Activated CD4-positive, alpha-beta T cell treated with anti-CD3 and anti-CD28 coated beads for 48 hours (primary cell): ENCODE measurements at regions not wholly inside any gene's neighbourhood (a gene's known extent, or its start where the extent isn't known, plus 50 kb on each side); places are given as distances from the start of the nearest gene placed in this dataset.
"Not testable (repeated sequence)": the region's sequence is repeated elsewhere in the genome, so short reads cannot be mapped to it uniquely, and the experiment has no call there.

Experiments used
- DNase-seq: peaks from one replicate; pipeline ENCODE4 v3.0.0-alpha.2; 2020

DNA sequence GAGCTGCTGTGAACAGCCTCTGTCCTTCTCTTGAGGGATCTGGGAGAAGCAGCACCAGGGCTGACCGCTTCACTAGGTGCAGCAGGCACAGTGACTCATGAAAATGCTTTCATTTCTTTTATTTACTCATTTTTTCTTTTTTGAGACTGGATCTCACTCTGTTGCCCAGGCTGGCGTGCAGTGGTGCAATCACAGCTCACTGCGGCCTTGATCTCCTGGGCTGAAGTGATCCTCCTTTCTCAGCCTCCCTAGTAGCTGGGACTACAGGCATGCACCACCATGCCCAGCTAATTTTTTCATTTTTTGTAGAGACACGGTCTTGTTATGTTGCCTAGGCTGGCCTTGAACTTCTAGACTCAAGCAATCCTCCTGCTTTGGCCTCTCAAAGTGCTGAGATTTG, 216.8 kb upstream of the EEF2KMT start:
- no peak for DNase-seq

DNA sequence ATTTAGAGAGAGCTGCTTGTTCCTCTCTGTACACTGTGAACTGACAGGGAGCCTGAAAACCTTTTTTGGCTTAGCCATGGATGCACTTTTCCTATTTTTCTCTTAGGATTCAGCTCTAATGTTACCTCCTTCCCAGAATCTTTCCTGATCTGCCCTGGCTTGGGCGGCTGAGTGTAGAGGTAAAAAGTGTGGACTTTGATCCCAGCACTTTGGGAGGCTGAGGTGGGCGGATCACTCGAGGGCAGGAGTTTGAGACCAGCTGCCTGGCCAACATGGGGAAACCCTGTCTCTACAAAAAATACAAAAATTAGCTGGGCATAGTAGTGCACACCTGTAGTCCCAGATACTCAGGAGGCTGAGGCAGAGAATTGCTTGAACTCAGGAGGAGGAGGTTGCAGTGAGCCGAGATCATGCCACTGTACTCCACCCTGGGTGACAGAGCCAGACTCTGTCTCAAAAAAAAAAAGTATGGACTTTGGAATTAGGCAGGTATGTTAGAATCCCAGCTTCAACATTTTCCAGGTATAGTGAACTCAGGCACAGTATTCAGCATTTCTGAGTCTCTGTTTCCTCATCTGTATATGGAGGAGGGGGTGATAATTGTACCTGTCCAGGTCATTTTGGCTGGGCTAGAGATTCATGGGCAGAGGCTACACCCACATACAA, 212.5 kb upstream of the EEF2KMT start:
- DNase-seq = no peak

DNA sequence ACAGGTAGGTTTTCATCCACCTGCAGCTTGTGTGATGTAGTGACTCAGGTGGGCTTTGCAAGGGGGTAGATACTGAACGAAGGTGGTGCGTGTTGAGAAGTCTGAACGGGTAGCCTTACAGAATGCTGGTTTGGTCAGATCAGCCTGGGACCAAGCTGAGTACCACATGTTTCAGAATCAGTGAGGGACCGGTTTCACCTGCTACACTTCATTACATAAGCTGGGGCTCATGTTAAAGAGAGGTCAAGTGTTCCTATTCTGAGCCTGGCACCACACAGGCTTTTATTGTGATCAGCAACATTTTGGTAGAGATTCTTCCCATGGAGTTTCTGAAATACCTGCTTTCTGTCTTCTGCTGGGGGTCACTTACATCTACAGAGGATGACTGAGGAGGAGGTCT, 207.4 kb upstream of the EEF2KMT start:
- no peak for DNase-seq

DNA sequence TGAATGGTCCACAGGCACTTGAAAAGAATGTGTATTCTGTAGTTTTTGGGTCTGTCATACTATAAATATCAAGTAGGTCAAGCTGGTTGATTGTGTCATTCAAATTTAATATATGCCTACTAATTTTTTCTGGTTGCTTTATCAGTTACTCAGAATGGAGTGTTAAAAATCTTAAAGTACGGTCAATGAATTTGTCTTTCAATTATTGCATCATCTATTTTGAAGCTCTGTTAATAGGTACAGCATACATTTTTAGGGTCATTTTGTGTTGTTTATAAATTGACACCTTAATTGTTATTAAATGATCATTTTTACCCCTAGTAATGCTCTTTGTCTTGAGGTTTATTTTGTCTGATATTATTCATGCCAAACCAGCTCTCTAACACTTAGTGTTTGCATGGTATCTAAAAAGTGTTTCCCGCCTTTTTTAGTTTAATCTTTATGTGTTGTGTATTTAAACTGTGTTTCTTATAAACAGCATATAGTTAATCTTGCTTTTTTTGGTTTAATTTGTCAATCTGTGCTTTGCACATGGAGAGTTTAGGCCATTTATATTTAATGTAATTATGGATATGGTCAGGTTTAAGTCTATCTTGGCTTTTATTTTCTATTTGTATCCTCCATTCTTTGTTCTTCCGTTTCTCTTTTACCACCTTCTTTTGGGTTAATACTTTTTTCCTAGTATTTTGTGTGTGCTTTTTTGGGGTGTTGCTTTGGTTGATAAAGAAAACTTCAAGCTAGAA, 204.9 kb upstream of the EEF2KMT start:
- no peak for DNase-seq

DNA sequence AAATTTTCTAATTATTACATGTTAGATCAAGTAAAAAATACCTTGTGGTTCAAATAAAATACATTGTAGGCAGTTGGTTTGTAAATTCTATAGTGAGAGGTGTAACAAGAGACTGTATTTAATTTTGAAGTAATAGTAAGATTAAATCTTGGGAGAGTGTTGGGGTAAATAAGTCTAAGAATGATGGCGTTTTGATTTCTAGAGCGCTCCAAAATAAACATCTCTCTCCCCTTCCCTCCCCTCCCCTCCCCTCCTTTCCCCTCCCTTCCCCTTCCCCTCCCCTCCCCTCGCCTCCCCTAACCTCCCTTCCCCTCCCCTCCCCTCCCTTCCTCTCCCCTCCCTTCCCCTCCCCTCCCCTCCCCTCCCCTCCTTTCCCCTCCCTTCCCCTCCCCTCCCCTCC, 200.6 kb upstream of the EEF2KMT start:
- no peak for DNase-seq

DNA sequence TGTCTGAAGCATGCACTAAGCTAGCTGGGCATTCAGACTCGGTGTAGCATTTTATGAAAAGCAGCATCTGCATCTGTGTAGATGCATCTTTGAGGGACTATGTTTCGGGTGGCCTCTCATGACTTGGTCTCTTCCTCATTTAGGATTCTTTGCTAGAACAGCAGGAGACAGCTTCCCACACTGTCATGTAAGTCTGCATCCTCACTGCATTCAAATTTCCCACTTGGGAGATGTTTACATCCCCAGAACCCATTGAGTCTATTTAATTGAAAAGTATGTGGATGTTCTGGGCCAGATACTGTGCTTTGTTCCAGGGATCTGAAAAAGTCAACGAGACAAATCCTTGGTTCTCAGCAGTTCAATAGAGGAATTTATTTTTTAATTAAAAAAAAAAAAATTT, 198.6 kb upstream of the EEF2KMT start:
- no peak for DNase-seq

DNA sequence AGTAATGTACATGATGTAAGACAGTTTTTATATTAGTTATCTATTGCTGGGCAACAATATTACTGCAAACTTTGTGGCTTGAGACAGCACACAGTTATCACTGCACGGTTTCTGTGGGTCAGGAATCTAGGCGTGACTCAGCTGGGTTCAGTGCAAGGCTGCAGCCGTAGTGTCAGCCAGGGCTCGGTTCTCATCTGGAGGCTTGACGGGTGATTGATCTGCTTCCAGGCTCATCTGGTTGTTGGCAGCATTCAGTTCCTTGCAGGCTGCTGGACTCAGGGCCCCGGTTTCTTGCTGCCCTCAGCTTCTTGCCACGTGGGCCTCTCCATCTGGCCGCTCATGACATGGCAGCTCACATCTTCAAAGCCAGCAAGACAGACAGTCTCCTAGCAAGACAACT, 197.7 kb upstream of the EEF2KMT start:
- DNase-seq = not testable (repeated sequence)

DNA sequence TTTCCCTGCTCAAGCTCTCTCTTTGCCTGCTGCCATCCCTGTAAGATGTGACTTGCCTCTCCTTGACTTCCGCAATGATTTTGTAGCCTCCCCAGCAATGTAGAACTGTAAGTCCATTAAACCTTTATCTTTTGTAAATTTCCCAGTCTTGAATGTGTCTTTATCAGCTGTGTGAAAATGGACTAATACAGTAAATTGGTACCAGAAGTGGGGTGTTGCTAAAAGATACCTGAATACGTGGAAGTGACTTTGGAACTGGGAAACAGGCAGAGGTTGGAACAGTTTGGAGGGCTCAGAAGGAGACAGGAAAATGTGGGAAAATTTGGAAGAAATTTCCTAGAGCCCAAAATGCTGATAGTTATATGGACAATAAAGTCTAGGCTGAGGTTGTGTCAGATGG, 184.6 kb upstream of the EEF2KMT start:
- DNase-seq = not testable (repeated sequence)

DNA sequence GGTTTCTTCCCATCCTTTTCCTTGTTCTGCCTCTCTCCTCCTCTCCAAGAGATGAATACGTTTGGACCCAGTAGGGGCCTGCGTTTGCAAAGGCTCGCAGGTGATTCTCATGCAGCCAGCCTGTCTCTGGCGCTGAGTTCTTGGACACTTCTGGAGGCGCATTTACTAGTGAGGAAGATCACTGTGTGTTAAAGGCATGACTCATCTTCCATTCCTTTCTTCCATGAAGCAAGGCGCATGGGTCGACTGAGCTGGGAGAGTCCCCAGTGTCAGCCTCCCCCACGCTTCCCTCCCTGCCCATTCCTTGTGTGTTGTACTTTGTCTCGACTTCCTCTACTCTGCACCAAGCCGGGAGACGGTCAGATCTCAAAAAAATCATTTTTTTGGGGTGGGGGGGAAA, 159.9 kb upstream of the EEF2KMT start:
- DNase-seq = no peak

DNA sequence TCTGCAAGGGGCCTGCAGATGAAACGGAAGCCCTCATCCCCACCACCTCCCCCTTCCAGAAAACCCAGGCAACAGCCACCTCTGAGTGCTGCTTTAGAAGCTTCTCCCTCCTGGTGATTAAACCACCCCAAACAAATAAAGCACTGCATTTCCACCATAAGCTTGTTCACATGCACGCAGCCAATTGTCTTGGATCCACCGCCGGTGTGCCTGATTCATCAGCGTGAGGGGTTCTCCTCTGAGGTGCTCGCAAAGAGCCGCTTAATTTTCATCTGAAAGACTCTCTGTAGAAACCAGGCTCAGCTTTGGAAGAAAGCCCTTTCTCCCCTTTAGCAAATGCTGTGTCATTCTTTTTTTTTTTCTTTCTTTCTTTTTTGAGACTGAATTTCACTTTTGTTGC, 155.2 kb upstream of the EEF2KMT start:
- no peak for DNase-seq

DNA sequence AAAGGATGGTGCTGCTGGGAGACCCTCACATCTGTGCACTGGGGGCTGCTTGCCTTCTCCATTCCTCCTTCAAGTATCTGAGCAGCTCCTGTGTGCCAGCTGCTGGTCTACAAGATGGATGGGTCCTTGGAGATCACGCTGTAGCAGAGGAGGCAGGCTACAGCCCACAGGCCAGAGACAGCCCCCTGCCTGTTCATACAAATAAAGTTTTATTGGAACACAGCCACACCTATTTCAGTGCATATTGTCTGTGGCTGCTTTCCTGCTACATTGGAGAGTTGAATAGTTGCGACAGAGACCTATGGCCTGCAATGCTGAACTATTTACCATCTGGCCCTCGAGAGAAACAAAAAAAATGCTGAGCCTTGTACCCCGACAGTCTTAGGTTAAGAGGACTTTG, 149.8 kb upstream of the EEF2KMT start:
- DNase-seq = not testable (repeated sequence)

DNA sequence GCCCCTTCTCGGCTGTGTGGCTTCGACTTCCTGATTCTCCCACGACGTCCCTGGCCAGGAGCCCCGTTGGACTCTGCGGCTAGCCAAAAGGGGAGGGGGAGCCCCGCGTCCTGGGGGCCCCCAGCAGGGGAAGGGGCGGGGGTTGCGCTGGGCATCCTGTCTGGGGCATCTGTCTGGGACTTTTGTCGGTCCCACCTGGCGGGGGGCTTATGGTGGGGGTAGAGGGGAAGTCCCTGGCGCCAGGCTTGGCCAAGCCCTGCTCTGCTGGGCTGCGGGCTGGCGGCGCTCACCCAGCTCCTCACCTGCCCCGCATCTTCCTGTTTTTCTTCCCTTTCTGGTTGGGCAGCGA, 142.7 kb upstream of the EEF2KMT start:
- DNase-seq = not testable (repeated sequence)

DNA sequence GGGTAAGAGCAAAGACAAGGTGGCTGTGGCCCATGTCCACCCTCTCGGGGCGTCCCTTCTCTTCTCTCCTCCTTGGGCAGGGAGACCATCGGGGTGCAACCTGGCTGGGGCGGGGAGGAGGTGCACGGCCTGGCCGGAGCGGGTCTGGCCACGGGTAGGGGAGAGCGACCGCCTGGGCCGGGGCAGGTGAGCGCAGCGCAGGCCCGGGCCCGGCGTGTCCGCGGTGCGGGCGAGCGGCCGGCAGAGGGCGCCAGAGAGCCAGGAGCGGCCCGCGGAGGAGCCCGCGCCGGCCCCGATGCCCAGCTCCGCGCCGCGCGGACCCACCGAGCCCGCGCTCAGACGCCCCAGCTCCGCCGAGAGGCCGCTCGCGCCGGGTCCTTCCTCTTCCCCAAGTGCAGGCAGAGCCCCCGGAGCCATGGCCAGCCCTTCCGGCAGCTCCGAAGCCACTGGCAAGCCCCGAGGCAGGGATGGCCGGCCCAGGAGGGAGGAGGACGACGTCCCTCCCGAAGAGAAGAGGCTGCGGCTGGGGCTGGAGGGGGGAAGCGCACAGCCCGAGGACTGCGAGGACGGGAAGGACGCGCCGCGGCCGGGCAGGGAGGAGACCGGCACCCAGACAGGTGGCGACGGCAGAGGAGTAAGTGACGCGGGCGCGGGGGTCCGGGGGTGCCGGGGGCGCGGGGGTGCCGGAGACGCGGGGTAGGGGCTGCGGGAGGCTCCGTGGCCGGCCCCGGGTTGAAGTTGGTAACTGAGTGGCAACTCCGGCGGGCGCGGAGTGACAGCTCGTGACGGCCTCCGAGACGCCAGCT, 142.1 kb upstream of the EEF2KMT start:
- DNase-seq = peak; percentile 62

DNA sequence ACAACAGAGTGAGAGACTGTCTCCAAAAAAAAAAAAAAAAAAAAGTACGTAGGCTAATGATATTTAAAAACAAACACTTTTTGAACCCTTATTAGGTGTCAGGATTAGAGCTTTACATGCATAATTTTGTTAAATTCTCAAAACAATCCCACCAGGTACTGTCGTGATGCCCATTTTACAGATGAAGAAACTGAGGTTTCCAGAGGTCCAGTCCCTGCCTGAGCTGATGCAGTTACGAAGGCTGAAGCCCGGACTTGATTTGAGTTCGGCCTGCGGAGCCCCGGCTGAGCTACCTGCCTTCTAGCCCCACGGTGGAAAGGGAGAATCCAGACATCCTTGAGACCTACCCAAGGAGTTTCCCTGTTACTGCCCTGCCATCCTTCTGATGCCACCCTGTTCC, 137.5 kb upstream of the EEF2KMT start:
- no peak for DNase-seq

DNA sequence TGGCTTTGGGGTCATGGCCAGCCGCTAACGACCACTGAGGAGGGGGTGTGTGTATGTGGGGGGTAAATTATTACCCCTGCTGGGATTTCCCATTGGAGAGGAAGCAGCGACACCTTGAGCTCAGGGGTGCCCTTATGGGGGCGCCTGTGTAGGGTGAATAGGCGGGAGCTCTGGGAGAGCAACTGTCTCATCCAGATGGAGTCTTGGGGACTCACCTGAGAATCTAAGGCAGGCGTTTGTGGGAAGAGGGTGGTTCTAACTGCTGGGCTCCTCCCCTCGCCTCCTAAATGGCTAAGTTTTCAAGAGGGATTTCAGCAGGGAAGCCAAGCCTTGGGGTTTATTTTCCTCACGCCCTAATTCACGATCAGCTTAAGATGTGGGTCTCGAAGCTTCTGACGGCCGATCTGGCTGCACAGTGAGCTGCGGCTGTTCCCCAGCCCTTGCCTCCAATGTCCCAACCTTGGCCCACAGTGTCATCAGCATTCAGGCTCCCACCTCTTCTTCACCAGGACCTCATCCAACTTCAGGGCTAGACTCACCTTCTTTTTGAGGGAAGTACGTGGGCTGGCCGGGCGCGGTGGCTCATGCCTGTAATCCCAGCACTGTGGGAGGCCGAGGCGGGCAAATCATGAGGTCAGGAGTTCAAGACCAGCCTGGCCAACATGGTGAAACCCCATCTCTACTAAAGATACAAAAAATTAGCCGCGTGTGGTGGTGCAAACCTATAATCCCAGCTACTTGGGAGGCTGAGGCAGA, 136.9 kb upstream of the EEF2KMT start:
- DNase-seq = no peak

DNA sequence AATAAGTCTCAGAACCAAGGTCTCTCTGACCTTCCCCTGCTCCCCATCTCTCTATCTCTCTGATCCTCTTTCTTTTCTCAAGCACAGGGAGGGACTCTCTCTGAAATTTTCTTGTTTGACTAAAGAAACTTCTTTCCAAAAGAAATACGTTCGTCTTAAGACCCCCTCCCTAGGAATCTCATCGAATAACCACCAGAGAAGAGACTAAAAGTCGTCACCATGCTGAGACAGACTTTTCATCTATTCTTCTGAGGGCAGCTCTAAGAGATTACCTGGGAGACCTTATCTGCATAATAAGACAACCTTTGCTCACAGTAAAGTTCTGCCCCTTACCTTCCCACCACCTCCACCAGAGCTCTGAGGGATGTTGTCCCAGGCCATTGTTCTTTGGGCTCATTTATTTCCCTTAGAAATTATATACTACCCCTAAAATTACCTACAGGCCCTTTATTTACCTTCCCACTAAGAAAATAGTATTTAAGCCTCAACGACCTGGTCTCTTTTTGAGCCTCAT, 133.7 kb upstream of the EEF2KMT start:
- DNase-seq = no peak

DNA sequence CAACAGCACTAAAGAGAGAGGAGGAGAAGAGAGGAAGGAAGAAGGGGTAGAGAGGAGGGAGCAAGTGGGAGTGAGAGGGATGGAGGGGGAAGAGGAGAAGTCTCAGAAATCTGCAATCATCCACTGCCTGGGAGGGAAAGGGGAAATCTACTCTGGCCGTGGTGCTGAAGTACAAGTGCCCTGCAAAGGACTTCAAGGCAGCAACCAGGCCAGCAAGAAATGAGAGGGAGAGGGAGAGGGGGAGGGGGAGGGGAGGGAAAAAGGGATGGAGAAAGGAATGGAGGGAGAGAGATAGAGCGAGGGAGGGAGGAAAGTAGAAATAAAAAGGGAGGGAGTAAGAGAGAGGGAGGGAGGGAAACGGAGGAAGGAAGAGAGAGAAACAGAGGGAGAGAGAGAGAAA, 130.8 kb upstream of the EEF2KMT start:
- DNase-seq = no peak

DNA sequence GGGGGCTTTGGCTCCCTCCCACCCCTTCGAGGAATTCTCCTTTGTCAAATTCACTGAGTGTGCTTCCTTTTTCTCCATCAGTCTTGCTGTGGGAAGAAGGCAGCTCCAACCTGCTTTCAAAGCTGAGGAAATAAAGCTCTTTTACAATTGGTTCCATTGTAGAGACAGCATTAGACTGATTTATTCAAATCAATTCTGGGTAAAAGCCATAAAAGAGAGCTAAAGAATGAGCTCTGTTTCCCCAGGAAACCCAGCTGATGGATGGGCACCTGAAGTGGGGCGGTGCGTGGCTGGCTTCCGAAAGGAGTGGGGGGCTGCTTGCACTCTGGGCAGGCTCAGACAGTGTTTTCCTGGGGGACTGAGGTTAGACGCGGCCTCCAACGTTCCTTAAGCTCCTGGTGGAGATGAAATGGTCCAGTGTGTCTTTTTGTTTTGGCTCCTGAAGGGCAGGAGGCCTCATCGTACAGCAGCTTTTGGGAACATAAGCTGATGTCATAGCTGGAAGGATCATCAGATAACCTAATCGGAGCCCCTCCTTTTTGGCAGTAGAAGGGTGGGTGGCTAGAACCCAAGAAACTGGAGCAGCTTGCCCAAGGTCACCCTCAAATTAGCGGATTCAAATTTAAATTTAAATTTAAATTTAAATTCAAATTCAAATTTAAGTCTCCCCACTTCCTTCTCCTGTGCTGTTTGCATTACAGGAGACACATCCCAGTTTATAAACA, 128.5 kb upstream of the EEF2KMT start:
- no peak for DNase-seq

DNA sequence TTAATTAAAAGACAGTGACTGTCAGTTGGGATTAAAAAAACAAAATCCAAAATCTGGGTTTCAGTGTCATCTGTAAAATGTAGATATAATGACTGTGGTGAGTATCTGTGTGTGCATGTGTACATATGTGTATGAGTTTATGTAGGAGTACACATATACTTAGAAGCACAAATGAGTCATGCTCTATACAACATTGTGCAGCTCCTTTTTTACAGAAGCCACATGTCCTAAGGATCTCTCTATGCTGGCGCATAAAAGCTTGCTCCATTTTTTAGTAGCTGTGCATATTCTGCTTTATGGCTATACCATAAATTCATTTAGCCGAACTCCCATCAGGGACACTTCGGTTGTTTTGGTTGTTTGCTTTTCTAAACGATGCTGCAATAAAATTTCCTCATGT, 125.2 kb upstream of the EEF2KMT start:
- no peak for DNase-seq

DNA sequence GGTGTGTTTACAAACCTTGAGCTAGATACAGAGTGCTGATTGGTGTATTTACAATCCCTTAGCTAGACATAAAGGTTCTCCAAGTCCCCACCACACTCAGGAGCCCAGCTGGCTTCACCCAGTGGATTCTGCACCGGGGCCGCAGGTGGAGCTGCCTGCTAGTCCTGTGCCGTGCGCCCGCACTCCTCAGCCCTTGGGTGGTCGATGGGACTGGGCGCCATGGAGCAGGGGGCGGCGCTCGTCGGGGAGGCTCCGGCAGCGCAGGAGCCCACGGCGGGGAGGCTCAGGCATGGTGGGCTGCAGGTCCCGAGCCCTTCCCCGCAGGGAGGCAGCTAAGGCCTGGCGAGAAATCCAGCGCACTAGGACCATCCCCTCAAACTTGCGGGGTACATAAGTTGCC, 124.2 kb upstream of the EEF2KMT start:
- not testable (repeated sequence) for DNase-seq

DNA sequence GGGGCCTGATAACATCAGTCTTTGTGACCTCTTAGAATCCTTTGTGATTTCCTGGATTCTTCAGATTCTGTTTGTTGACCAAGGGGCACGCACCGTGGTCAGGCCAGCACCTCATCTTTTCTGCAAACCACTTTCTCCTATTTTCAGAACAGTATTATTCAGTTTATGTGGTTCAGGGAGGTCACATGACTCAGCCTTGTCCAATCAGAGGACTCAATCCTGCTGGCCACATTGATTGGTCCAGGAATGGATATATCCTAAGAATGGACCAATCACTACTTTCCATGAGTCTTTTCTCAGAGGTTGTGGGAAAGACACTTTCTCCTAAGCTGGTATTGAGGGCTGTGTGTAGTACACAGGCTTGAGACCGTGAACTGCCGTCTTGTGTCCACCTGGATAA, 123.1 kb upstream of the EEF2KMT start:
- DNase-seq = no peak

DNA sequence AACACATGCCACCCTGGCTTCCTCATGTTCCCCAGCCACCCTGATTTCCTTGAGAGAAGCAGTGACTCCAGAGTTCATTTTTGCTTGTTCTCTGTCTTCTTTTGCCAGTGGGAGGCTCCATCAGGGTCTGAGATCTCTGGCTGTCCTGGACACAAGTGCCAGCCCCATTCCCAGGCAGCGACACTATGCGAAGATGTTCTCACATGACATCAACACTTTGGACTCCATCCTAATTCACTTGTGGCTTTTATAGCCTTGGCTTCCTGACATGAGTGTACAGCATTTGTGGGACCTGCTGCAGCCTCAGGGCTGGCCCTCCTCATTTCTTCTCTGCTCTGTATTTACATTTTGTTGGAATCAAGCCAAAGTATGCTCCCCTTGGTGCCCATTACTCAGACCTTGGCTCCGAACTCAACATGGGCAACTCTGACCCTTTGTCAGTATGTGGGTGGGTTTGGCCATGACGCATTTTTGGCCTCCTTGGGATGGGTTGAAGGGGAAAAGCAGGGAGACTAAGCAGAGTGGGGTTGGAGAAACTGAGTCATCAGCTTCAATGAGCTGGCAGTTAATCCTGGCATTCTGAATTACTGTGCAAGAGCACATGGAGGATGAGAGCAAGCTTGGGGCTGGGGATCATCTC, 119.0 kb upstream of the EEF2KMT start:
- DNase-seq = no peak
